ENCODE measurements at regions not wholly inside any gene's neighbourhood (a gene's known extent, or its start where the extent isn't known, plus 50 kb on each side); places are given as distances from the start of the nearest gene placed in this dataset.

GRCh38 chr5:167968837-167969236 lies 322.6 kb upstream of the WWC1 start:
- DNase-seq (ENCODE audit: extremely low read depth, low read depth): no peak
- TF ChIP-seq CTCF (IDR thresholded peaks at IDR 0.05; ENCODE audit: low read depth, low read length): no peak

DNA sequence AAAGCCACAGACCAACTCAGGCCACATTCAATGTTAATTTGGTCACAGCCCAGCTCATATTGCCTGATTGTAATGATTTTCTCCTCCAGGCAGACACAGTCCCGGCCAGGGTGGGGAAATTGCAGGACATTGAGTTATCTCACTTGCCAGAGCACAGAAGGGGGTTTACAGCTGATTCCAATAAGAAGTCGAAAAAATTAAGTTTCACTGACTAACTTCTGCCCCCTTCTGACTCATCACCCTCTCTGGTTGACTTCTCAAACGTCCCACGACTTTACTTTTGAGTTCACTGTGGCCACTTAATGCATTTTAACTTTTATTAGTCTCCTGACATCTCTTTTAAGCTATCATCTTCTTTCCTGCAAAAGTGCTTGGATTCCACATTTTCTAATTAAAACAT lies 321.4 kb upstream of the WWC1 start:
- no peak for TF ChIP-seq CTCF (IDR thresholded peaks at IDR 0.05; ENCODE audit: low read depth, low read length)

GRCh38 chr5:167971706-167972105 lies 319.7 kb upstream of the WWC1 start:
- TF ChIP-seq CTCF (IDR thresholded peaks at IDR 0.05; ENCODE audit: low read depth, low read length): no peak
- no peak for DNase-seq (ENCODE audit: extremely low read depth, low read depth)

More for the DNA sequence above, 321.4 kb upstream of the WWC1 start:
- no peak for DNase-seq (ENCODE audit: extremely low read depth, low read depth)

DNA sequence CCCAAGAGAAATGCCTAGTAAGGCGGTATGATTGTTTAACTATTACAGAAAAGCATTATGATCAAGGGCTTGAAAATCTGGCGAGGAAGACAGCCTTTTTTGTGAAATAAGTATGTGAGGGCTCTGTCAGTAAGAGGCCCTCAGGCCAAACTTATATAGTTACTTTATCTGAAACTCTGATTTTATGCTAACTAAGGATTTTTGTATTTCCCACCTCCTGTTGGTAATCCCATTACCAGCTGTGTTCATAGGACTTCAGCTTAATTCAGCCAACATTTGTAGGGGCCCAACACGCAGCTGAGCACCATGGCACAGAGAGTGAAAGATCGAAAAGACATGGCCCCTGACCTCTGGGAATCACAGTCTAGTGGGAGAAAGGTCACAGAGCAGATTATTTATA lies 318.3 kb upstream of the WWC1 start:
- no peak for DNase-seq (ENCODE audit: extremely low read depth, low read depth)
- TF ChIP-seq CTCF (IDR thresholded peaks at IDR 0.05; ENCODE audit: low read depth, low read length): no peak

GRCh38 chr5:167984951-167985350 lies 306.5 kb upstream of the WWC1 start:
- no peak for TF ChIP-seq CTCF (IDR thresholded peaks at IDR 0.05; ENCODE audit: low read depth, low read length)
- no peak for DNase-seq (ENCODE audit: extremely low read depth, low read depth)

DNA sequence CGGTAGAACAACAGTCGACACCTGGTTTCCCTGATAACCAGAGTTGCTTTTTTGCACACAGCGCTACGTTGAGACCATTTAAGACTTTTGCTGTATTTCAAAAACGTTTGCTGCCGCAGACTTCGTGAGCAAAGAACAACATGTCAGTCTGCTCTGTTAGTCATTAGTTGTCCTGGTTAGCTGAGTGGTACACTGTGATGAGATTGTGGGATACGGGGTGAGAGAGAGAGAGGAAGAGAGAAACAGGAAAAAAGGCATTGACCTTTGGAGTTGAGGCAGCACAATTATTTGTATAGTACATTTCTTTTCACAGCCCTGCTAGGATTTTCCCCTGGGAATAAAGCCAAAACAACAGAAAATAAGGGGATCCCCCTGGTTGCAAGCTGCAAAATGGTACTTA lies 306.1 kb upstream of the WWC1 start:
- no peak for TF ChIP-seq CTCF (IDR thresholded peaks at IDR 0.05; ENCODE audit: low read depth, low read length)
- no peak for DNase-seq (ENCODE audit: extremely low read depth, low read depth)

DNA sequence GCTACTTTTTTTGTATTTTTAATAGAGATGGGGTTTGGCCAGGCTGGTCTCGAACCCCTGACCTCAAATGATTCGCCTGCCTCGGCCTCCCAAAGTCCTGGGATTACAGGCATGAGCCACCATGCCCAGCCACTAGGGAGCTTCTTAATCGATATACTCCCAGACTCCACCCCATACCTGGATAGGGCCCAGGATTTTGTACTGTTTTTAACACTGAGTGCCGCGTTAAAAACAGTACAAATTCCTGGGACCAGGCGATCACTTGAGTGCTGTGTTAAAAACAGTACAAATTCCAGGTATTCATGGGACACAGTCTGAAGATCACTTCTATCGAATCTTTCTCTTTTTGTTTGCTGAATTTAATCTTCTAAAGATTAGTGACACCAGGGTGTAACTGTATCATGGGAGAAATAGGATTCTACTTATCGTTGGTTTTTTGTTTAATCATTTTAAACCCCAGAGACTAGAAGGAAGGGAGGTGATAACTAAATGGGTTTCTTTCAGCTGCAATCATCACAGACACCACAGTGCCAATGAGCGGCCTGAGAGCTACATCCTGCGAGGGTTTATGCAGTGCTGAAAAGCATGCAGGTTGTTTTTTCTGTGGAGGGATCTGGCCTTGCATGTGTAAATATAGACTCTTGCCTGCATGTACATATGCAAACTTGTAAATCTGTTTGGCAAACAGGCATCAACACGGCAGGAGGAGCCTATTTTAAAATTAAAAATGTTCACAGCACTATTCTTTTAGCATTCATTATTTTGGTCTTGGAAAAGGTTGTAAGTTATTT lies 303.8 kb upstream of the WWC1 start:
- DNase-seq (ENCODE audit: extremely low read depth, low read depth): no peak
- no peak for TF ChIP-seq CTCF (IDR thresholded peaks at IDR 0.05; ENCODE audit: low read depth, low read length)
